ENCODE measurements at regions not wholly inside any gene's neighbourhood (a gene's known extent, or its start where the extent isn't known, plus 50 kb on each side); places are given as distances from the start of the nearest gene placed in this dataset.

- TF ChIP-seq, protein P1, sequence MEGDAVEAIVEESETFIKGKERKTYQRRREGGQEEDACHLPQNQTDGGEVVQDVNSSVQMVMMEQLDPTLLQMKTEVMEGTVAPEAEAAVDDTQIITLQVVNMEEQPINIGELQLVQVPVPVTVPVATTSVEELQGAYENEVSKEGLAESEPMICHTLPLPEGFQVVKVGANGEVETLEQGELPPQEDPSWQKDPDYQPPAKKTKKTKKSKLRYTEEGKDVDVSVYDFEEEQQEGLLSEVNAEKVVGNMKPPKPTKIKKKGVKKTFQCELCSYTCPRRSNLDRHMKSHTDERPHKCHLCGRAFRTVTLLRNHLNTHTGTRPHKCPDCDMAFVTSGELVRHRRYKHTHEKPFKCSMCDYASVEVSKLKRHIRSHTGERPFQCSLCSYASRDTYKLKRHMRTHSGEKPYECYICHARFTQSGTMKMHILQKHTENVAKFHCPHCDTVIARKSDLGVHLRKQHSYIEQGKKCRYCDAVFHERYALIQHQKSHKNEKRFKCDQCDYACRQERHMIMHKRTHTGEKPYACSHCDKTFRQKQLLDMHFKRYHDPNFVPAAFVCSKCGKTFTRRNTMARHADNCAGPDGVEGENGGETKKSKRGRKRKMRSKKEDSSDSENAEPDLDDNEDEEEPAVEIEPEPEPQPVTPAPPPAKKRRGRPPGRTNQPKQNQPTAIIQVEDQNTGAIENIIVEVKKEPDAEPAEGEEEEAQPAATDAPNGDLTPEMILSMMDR (optimal IDR thresholded peaks at IDR 0.05 in 1 of 3, IDR thresholded peaks at IDR 0.05 in 1 of 3, conservative IDR thresholded peaks at IDR 0.05 in 1 of 3; ENCODE audit: extremely low read depth in 1 of 3, insufficient read depth in 2 of 3, low read length in 3 of 3): no peak
- no peak for TF ChIP-seq EZH2 (IDR thresholded peaks at IDR 0.05; ENCODE audit: low read length)
Observed at GRCh38 chr6:12353731-12354130, 63.6 kb downstream of the EDN1 start.
